ENCODE measurements at regions not wholly inside any gene's neighbourhood (a gene's known extent, or its start where the extent isn't known, plus 50 kb on each side); places are given as distances from the start of the nearest gene placed in this dataset.

DNA sequence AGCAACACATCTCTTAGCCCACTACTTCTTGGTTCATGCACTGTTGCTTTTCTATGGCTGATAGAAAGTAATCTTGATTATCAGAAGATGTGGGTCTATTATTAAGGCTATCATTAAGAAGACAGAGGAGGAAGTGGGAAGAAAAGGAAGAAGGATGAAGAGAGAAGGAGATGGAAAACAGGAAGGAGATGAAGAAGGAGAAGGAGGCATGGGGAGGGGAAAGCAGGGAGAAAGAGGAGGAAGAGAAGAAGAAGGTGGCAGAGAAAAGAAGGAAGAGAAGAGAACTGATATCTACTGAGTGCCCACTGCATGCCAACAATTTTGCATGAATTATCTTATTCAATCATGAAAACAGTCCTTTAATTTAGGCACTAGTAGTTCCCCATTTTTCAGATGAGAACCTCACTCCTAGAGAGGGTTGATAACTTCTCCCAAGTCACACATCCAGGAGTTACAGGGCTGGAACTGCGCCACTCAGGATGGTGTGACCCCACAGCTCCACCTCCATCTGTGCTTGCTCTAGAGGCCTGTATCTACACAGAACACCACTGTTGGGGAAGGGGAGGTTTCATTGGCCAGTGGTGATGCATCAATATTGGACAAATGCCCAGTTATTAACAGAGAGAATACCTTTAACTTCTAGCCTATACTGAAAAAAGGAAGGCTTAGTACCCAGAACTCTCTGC is 147.4 kb downstream of the CXCL12 start:
- H3K27me3 ChIP-seq (ENCODE audit: insufficient read depth): no peaks in the 10 kb centered on the region
- H3K9me3 ChIP-seq: no peaks in the 10 kb centered on the region
- H3K4me3 ChIP-seq (ENCODE audit: low read depth in 2 of 2, low read length in 1 of 2): no peak overlapping the region
- H2AFZ ChIP-seq (ENCODE audit: low read depth): no peak overlapping the region; the same call in 1 of the 2 replicates
- H3K27ac ChIP-seq (ENCODE audit: low read depth in 2 of 2, low read length in 1 of 2): no peak overlapping the region
- CTCF ChIA-PET: no interaction called here
- peaks cover 0 to 6% of the 10 kb centered on the region in 2 experiments; a peak in 1 of 4 replicates for H3K4me1 ChIP-seq (ENCODE audit: control insufficient read depth in 1 of 2, insufficient read depth in 2 of 2, low read depth in 1 of 2, low read length in 1 of 2)
- H3K36me3 ChIP-seq (replicated peaks in 1 of 2; ENCODE audit: control insufficient read depth in 1 of 2, insufficient read depth in 2 of 2, low read length in 1 of 2): no peaks in the 10 kb centered on the region
- H3K9ac ChIP-seq: no peak overlapping the region
- no peaks in the 10 kb centered on the region for H3K9me2 ChIP-seq
- WGBS (ENCODE audit: low lambda C conversion rate): 50% methylated on average over 1 of the region's 1 CpG
- POLR2A ChIA-PET: no interaction called here
- no peaks in the 10 kb centered on the region for H3F3A ChIP-seq (replicated peaks; ENCODE audit: insufficient read depth)
- no peak for DNase-seq
- H4K20me1 ChIP-seq (ENCODE audit: insufficient read depth): no peaks in the 10 kb centered on the region
- no peaks in the 10 kb centered on the region for H3K79me2 ChIP-seq (ENCODE audit: insufficient read depth)
- no peak for TF ChIP-seq GATA2 (CRISPR knock-in tag; IDR thresholded peaks at IDR 0.05)
- no peak for TF ChIP-seq NFIC (IDR thresholded peaks at IDR 0.05; ENCODE audit: borderline replicate concordance)
- TF ChIP-seq, protein P1, sequence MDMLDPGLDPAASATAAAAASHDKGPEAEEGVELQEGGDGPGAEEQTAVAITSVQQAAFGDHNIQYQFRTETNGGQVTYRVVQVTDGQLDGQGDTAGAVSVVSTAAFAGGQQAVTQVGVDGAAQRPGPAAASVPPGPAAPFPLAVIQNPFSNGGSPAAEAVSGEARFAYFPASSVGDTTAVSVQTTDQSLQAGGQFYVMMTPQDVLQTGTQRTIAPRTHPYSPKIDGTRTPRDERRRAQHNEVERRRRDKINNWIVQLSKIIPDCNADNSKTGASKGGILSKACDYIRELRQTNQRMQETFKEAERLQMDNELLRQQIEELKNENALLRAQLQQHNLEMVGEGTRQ (IDR thresholded peaks at IDR 0.05; ENCODE audit: borderline replicate concordance, low read depth, low read length): no peak
- TF ChIP-seq EZH2phosphoT487 (IDR thresholded peaks at IDR 0.05; ENCODE audit: borderline replicate concordance, low read depth): no peak
- no peak for TF ChIP-seq ZBTB33 (IDR thresholded peaks at IDR 0.05; ENCODE audit: borderline replicate concordance, low read depth)
- no peak for TF ChIP-seq RXRA (IDR thresholded peaks at IDR 0.05; ENCODE audit: borderline replicate concordance, low read depth)
- TF ChIP-seq, protein P2, sequence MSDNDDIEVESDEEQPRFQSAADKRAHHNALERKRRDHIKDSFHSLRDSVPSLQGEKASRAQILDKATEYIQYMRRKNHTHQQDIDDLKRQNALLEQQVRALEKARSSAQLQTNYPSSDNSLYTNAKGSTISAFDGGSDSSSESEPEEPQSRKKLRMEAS (IDR thresholded peaks at IDR 0.05; ENCODE audit: low read depth): no peak
- no peak for TF ChIP-seq TEAD4 (IDR thresholded peaks at IDR 0.05; ENCODE audit: borderline replicate concordance, insufficient read depth)
- TF ChIP-seq, protein P3, sequence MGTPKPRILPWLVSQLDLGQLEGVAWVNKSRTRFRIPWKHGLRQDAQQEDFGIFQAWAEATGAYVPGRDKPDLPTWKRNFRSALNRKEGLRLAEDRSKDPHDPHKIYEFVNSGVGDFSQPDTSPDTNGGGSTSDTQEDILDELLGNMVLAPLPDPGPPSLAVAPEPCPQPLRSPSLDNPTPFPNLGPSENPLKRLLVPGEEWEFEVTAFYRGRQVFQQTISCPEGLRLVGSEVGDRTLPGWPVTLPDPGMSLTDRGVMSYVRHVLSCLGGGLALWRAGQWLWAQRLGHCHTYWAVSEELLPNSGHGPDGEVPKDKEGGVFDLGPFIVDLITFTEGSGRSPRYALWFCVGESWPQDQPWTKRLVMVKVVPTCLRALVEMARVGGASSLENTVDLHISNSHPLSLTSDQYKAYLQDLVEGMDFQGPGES (IDR thresholded peaks at IDR 0.05; ENCODE audit: low read depth, low read length): no peak
- TF ChIP-seq MEF2A (IDR thresholded peaks at IDR 0.05; ENCODE audit: borderline replicate concordance, low read depth): no peak
- no peak for TF ChIP-seq POLR2AphosphoS5 (IDR thresholded peaks at IDR 0.05; ENCODE audit: low read depth, low read length)
- no peak for TF ChIP-seq FOSL2 (IDR thresholded peaks at IDR 0.05; ENCODE audit: borderline replicate concordance, low read depth)
- TF ChIP-seq USF1 (IDR thresholded peaks at IDR 0.05; ENCODE audit: borderline replicate concordance, low read depth): no peak
- no peak for TF ChIP-seq CHD2 (IDR thresholded peaks at IDR 0.05; ENCODE audit: low read length, partially characterized antibody)
- TF ChIP-seq MXI1 (IDR thresholded peaks at IDR 0.05; ENCODE audit: low read depth, low read length): no peak
- H3K4me2 ChIP-seq: no peak overlapping the region
